GM04504 (cell line): ENCODE measurements at regions not wholly inside any gene's neighbourhood (a gene's known extent, or its start where the extent isn't known, plus 50 kb on each side); places are given as distances from the start of the nearest gene placed in this dataset.
"Not testable (repeated sequence)": the region's sequence is repeated elsewhere in the genome, so short reads cannot be mapped to it uniquely, and the experiment has no call there.

Source experiments
- DNase-seq: peaks from one replicate; pipeline ENCODE4 v3.0.0-alpha.2; 2012; ENCODE audit warnings: low read depth

GRCh38 chr14:86196471-86196870 lies 666.5 kb downstream of the FLRT2 start:
- no peak for DNase-seq

GRCh38 chr14:86193756-86194155 lies 663.8 kb downstream of the FLRT2 start:
- no peak for DNase-seq

GRCh38 chr14:86179980-86180379 lies 650.0 kb downstream of the FLRT2 start:
- DNase-seq, result no peak

- DNase-seq, result no peak
Observed at GRCh38 chr14:86168371-86168770, 638.4 kb downstream of the FLRT2 start.

- DNase-seq, result no peak
Observed at GRCh38 chr14:86166541-86166940, 636.6 kb downstream of the FLRT2 start.

GRCh38 chr14:86153480-86153879 lies 623.5 kb downstream of the FLRT2 start:
- no peak for DNase-seq

GRCh38 chr14:86143248-86143647 lies 613.3 kb downstream of the FLRT2 start:
- no peak for DNase-seq

GRCh38 chr14:86141966-86142365 lies 612.0 kb downstream of the FLRT2 start:
- DNase-seq, result no peak

- no peak for DNase-seq
Observed at GRCh38 chr14:86129426-86129825, 599.5 kb downstream of the FLRT2 start.

- DNase-seq, result no peak
Observed at GRCh38 chr14:86124328-86124727, 594.4 kb downstream of the FLRT2 start.

GRCh38 chr14:86115972-86116371 lies 586.0 kb downstream of the FLRT2 start:
- DNase-seq, result no peak

- DNase-seq, result not testable (repeated sequence)
Observed at GRCh38 chr14:86110871-86111270, 580.9 kb downstream of the FLRT2 start.

GRCh38 chr14:86104691-86105265 lies 574.8 kb downstream of the FLRT2 start:
- no peak for DNase-seq

GRCh38 chr14:86094512-86094911 lies 564.6 kb downstream of the FLRT2 start:
- DNase-seq, result no peak

GRCh38 chr14:86091811-86092210 lies 561.9 kb downstream of the FLRT2 start:
- DNase-seq, result no peak

GRCh38 chr14:86088156-86088555 lies 558.2 kb downstream of the FLRT2 start:
- no peak for DNase-seq

- DNase-seq, result no peak
Observed at GRCh38 chr14:86087377-86087776, 557.4 kb downstream of the FLRT2 start.

- DNase-seq, result no peak
Observed at GRCh38 chr14:86086962-86087361, 557.0 kb downstream of the FLRT2 start.

GRCh38 chr14:86084097-86084496 lies 554.2 kb downstream of the FLRT2 start:
- no peak for DNase-seq

GRCh38 chr14:86083616-86084015 lies 553.7 kb downstream of the FLRT2 start:
- no peak for DNase-seq

- no peak for DNase-seq
Observed at GRCh38 chr14:86072116-86072894, 542.4 kb downstream of the FLRT2 start.

- no peak for DNase-seq
Observed at GRCh38 chr14:86066651-86067050, 536.7 kb downstream of the FLRT2 start.

- no peak for DNase-seq
Observed at GRCh38 chr14:86065407-86065806, 535.5 kb downstream of the FLRT2 start.

GRCh38 chr14:86064595-86064994 lies 534.7 kb downstream of the FLRT2 start:
- DNase-seq, result not testable (repeated sequence)
